OCI-M1 (cell line): ENCODE measurements at regions not wholly inside any gene's neighbourhood (a gene's known extent, or its start where the extent isn't known, plus 50 kb on each side); places are given as distances from the start of the nearest gene placed in this dataset.

ENCODE experiments used
- DNase-seq: peaks from one replicate; lab custom pipeline; 2025; lab: John Stamatoyannopoulos, UW

DNA sequence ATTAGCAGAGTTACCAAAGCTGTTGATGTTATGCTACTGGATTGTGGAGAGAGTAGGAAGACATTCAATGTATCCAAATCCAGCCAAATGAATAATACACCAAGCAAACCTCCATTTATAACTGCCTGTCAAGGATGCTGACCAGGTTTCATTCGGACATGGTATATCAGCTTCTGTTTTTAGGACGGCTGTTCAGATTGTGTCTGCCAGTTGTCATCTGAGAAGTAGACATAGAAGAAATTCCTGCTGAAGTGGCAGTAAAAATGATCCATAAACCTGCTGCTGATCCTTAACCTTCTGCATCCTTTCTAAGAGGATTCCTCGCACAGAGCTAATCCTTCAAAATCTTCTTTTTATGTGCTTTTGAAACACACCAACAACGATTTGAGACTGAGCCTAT, 663.6 kb upstream of the PLXNA2 start:
- no peak for DNase-seq

DNA sequence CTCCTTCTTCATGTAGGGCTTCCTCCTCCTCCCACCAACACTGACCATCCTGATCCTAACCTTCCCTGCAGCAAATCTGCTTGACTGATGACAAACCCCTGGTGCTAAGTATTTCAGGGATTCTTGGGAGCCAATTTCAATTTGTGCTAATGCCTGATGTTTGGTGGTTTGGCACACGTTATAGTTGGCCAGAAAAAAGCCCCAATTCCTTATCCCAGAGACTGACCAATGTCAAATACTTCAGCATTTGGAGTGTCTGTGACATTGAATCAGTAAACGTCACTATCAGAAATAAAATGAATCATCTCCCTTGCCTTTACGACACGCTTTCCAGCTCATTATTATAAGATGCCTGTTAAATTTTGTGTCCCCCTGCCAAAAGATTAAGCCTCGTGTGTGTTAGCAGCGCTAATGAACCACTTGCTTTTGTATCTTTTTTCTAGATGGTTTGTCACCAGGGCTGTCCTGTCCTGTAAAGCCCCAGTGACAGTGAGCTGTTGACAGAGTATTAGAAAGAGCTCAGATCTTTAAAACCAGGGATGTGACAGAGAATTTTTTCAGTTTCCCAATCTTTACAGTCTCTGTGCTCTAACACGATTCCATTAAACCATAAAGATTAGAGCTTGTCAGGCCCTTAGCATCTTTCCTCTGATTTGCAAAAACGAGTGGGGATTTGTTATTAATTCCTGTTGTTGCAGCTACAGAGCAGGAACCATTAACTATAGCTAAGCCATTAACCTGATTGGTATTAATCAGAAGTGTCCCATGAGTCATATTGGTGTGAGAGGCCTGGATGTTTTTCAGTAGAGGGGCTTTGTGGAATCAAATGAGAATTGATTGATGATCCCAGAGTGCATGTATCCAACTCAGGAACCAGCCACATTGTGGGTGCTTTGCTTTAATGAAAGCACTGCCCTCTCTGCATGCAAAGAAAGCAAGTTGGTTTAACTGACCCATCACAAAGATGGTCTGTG, 665.1 kb upstream of the PLXNA2 start:
- no peak for DNase-seq

DNA sequence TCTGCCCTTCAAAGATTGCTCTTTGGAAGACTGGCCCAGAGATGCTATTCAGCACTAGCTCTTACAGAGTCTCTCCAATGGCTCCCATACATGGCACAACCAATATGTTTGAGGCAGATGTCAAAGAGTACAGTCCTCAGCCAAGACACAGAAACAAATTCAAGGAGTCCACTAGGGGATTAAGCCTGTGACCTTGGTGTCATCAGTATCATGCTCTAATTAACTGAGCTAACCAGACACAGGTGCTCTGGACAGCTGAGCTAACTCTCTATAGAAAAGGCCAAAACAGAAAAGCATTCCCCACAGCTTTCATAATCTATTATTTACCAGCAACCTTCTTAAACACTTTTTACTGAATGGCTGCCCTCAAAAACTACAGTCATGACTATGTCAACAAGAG, 666.0 kb upstream of the PLXNA2 start:
- no peak for DNase-seq

GRCh38 chr1:208917281-208917680, 666.2 kb upstream of the CAMK1G start:
- DNase-seq = no peak

- DNase-seq = no peak
Measured at GRCh38 chr1:208917723-208918122, 665.8 kb upstream of the CAMK1G start.

GRCh38 chr1:208918160-208918559, 665.4 kb upstream of the CAMK1G start:
- DNase-seq = no peak

DNA sequence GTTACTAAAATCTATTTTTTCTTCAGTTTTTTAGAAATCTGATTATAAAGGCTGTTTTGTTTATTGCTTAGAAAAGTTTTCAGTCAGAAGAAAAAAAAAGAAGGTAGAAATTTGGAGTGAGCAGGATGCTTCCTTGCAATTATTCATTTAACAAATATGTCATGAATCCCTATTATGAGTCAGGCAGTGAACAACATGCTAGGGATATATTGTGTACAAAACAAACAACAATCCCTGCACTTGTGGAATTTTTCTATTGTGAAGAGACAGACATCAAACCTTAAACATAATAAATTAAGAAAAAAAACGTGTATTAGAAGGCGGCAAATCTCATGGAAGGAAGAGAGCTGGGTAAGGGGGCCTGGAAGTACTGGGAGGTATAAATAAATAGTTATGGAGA, 664.1 kb upstream of the CAMK1G start:
- no peak for DNase-seq

DNA sequence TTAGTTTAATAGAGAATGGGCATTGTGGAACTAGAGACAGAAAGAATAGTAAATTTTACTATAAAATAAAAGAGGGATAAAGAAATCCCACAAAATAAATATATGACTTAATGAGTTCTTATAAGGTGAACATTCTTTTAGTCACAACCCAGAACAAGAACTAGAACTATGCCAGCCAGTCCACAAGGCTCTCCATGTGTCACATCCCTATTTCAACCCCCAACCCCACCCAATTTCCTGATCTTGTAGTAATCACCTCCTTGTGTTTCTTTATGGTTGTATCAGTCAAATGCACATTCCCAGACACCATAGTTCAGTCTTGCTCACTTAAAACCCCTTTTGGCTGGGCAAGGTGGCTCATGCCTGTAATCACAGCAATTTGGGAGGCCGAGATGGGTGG, 662.3 kb upstream of the CAMK1G start:
- DNase-seq = no peak

GRCh38 chr1:208923456-208923855, 660.1 kb upstream of the CAMK1G start:
- no peak for DNase-seq

DNA sequence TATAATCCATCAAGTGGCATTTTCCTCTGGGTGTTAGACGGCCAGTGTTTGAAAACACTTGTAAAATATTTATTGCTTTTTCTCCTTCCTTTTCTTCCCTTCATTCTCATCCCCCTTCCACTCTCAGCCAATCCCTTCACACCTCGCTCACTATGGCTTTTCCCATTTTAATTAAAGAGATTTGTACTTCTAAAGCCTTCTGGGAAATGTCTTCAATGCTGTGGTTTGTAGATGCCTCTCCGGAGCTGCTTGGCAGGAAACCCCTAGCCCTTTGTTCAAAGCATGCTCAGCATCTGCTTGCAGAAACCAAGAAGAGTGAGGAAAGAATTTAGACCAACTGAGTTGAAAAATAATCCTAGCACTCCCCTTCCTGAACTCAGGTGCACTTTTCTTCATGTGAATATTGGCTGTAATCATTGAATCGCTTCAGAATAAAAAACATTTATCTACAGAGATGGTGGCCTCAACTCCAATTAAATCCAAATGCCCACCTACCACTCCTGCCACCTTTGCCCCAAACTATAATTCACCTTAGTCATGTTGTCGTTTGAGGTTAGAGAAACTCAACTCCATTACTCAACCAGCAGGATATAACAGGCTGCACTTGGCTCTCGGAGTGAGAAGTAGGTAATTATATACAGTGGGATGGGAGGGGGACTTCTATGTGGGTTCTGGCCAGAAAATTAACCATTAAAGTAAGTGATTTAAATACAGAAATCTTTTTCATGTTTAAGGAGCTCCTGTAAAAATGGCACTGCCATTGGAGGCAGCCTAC, 659.4 kb upstream of the CAMK1G start:
- no peak for DNase-seq

GRCh38 chr1:208924928-208925327, 658.6 kb upstream of the CAMK1G start:
- no peak for DNase-seq

DNA sequence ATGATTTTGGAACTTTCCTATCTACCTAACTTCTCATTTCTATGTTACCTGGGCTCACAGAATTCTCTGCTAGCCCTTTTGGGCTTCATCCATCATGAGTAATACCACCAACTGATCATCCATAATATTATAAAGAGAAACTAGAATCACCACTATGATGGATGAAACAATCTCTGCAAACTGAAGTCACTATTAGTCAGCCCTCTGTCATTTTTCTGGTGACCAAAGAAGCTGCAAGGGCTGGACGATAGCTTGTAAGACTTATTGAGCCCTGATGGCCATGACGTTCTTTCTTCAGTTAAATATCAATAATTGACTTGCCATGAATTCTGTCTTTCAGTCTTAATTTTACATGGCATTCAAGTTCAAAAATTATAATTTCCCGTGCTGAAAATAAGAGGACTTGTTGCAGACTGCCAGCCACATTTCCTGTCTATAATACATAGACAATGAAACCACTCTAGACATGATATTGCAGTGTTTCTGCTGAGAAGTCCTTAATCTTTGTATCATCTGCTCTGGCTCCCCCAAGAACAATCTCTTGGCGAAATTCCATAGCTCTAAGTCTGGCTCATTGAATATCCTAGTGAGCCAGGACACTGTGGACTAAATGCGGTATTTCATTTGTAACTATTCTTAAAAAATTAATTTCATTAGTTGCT, 655.0 kb upstream of the CAMK1G start:
- DNase-seq = no peak

- DNase-seq = no peak
Measured at GRCh38 chr1:208929575-208929974, 653.9 kb upstream of the CAMK1G start.

DNA sequence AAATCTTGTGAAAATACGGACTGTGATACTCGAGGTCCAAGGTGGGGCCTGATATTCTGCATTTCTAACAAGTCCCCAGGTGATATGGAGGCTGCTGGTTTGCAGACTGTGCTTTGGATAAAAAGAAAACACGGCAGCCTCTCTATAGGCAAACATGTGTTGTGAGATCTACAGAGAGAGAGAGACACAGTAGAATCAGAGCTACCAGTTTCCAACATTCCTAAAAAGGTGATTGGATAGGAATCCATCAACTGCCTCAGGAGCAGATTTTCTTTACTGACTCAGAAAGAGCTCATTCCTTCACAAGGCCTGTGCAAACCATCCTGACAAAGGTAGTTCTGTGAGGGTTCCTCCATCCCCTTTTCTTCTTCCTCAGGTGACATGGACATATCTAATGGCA, 651.6 kb upstream of the CAMK1G start:
- DNase-seq = no peak

DNA sequence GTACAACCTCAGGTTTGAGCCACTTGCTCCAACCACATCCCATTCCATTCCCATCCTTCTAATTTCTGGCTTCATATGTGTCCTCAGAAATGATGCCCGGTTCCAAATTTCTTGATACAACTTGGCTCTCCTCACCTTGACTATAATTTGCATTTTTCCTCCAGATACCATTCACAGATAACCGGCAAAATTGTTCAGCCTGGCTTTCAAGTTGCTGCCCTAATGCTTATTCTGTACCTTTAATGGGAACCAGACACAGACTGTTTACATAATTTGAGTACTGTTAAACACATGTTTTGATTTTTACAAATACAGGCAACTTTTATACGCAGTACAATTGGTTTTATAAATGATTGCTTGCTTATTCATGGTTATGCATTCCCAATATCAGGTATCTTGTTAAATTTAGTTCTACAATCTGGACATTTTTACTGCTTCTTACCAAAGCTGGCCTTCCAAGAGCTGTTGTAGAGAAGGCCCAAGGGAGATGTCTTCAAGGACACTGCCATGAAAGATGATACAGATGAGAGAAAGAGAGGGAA, 649.5 kb upstream of the CAMK1G start:
- no peak for DNase-seq

GRCh38 chr1:208934933-208935332, 648.6 kb upstream of the CAMK1G start:
- DNase-seq = no peak

DNA sequence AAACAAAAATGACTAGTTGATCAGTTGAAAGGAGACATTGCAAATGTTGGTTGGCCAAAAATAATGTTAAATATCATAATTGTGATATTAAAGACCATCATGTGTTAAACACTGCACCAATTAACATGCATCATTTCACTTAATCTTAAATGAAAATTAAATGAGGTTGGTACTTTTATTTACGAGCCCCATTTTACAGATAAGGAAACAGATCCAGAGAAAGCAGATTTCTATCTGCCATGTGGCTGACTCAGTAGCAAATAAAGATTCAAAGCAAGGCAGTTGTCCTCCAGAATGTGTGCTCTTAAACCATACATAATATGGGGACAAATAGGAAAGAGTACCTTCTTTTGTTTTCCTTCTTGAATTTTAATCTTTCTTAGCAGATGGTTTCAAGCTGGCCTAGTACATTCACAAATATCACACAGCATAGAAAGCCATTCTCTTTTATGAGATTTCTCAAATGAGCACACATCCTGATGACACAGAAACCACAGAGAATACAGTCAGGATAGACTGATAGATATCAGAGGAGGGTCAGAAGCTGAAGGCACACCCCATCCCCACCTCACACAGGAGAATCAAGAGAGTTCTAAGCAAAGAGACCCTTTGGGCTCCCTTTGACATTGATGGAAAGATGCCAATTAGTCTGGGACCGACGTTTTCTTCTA, 647.9 kb upstream of the CAMK1G start:
- no peak for DNase-seq

DNA sequence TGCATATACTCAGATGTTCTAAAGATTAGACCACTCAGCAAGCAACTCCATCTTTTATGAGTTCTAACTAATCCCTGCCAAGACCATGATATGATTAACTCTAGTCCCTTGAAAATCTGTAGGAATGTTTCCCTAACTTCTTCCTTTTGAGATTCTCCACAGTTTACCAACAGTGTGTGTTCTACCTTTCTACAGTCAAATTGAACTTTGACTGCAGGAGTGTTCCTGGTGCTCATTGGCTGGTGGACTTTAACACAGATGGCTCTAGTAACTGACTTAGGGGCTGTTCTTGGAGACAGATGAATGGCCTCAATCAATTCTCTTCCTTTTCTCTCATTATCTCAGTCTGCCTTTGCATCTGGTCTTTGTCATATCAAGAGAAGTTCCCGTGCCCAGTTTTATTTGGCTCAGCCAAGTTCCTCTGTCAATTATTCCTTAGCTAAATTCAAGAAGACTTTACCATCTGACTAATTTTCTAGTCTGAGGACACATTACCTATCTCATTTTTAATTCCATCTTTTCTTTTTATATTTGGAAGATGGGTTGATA, 643.9 kb upstream of the CAMK1G start:
- DNase-seq = no peak

DNA sequence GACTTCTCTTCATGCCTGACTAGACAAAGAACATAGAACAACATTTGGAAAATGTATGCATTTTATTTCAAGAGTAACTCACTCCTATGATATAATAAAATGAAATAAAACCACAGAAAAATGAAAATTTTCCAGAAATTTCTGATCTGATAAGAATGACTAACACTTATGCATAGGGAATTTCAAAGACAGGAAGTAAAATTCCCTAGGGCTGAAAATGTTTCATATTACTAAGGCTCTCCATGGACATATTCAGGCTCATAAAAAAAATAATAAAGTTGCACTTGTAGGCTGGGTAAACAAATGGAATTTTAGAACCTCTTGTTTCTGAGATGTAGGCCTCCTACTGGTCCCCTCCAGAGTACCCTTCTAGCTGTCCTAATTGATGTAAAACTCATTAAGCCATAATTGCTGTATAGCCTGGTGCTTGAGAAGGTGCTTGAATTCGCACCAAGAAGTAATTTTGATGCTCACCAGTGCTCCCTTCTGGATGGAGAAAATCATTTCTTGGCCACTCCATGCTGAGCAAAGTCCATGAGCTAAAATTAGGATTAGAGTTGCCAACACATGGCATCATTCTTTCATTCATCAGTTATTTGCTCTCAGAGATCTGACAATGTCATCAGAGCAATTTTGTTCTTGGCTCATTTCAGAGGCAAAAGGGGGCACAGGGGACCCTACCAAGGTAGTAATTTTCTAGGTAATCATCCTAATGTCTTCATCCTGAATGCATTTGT, 641.0 kb upstream of the CAMK1G start:
- DNase-seq = no peak

DNA sequence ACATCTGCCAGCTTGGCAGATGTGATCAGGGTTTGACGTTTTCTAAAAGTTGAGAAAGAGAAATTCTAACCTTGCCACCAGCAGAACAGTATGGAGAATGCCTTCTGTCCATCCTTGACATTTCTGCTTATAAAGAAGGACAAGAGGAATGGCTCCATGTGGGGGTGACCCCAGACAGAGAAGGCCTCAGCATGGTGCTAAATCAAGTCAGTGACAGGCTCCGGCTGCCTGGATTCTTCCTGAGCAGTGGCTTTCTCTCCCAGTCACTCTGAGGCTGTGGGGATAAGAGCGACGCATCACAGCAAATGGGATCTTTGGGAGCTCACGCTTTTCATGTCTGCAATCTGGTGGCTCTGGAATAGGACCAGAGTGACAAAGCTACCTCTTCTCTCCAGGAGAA, 640.2 kb upstream of the CAMK1G start:
- no peak for DNase-seq

DNA sequence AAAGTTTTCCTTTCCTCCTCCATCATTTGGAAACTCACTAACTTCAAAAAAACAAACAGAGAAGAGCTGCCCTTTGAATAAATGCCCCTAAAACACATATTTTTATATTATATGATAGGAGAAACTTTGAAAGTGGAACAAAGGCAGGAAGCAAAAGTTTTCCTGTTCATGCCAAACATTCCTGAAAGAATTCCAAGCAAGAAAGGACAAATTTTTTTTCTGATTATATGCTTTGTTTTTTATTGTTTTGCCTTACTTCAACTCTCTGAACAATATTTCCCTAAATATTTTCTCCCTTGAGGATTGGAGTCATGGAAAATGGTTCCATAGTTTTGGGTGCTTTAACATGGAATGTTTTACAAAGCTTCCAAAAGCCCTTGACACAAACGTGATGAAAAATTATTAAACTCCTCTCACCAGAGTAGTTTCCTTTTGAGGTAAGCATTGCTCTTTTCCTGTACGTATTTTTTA, 638.5 kb upstream of the CAMK1G start:
- no peak for DNase-seq
